NCI-H446 (cell line): ENCODE measurements at regions not wholly inside any gene's neighbourhood (a gene's known extent, or its start where the extent isn't known, plus 50 kb on each side); places are given as distances from the start of the nearest gene placed in this dataset.
"Not testable (repeated sequence)": the region's sequence is repeated elsewhere in the genome, so short reads cannot be mapped to it uniquely, and the experiment has no call there.

ENCODE experiments used
- DNase-seq, 2 experiments: peaks; one replicate each; lab custom pipeline; 2025; lab: John Stamatoyannopoulos, UW

DNA sequence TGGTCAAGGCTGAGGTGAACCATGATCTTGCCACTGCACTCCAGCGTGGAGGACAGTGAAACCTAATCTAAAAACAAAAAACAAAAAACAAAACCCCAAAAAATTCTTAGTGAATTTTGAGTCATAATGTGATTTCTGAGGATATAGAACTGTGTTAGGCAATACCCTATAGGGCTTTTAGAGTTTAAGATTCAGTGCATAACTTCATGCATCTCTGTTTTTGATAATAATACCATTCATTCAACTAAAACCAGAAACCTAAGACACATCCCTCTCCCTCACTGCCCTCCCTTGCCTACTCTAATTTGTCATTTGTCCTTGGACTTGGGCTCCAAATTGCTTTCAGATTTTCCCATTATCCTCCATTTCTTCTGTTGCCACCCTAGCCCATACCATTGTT lies 405.7 kb upstream of the EDIL3 start:
- DNase-seq, result no peak

DNA sequence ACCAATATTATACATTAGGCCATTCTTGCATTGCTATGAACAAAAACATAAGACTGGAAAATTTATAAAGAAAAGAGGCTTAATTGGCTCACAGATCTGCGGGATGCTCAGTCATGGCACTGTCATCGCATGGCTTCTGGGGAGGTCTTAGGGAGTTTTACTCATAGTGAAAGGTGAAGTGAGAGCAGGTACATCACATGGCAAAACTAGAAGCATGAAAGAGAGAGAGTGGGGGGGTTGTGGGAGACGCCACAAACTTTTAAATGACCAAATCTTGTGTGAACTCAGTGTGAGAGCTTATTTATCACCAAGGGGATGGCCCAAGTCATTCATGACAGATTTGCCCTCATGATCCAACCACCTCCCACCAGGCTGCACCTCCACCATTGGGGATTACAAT lies 398.3 kb upstream of the EDIL3 start:
- no peak for DNase-seq

DNA sequence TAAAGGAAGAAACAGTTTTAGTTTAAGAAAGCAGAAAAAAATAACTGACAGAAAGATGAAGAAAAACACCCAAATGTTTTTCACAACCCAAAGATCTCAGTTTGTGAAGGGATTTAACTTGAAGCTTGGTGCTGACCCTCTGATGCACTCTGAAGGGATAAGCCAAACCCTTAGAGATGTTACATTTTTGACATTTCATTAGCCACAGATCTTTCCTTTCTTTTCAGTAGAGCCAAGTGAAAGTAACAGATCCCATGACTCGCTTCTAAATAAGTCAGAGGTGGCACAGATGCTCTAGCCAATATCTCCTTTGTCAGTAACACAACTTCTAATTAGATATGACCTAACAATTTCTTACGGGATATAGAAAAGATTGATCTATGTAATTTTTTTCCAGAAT lies 394.5 kb upstream of the EDIL3 start:
- DNase-seq, result no peak

DNA sequence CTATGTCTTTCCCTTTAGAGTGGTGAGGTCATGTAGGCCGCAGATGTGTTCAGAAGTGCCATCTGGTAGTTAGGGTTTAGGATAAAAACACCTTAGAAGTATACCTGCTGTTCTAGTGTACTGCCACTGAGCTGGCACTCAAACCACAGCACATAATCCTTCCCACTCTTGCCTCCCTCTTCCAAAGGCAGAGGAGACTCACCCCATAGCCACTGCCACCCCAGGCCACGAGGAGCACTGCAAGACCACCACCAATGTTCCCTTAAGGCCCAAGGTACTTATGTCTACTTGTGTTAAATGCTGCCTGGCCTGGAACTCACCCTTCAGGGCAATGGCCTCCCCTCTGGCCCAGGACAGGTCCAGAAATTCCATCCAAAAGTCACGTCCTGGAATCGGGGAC lies 379.5 kb upstream of the EDIL3 start:
- DNase-seq, result no peak

DNA sequence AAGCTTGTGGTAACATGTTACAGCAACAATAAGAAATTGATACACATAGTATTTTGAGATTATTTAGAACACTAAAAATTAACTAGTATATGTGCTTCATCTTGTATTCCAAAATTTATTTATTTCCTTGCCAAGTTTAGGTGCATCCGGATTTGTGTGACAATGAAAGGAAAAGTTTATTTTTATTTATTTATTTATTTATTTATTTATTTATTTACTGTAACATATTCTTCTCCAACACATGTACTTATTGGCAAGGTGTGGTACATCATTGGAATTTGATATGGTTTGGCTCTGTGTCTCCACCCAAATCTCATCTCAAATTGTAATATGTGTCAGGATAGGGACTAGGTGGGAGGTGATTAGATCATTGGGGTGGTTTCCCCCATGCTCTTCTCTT lies 373.3 kb upstream of the EDIL3 start:
- DNase-seq, result no peak

DNA sequence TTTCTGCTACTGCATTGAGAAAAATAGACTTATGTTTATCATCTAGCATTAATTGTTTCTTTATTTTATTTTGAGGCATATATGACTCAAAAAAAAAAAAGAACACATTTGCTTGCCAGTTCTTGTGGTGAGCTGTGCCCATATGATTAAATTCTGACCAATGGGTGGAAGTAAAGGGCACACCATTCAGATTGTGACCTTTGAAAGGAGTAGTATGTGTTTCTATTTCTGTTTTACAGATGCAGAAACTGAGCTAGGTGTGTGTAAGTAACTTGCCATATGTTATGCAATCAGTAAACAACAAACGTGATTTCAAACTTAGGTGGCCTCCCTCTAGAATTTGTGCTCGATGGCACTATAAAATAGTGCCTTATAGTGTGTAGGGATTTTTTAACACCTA lies 368.1 kb upstream of the EDIL3 start:
- no peak for DNase-seq

DNA sequence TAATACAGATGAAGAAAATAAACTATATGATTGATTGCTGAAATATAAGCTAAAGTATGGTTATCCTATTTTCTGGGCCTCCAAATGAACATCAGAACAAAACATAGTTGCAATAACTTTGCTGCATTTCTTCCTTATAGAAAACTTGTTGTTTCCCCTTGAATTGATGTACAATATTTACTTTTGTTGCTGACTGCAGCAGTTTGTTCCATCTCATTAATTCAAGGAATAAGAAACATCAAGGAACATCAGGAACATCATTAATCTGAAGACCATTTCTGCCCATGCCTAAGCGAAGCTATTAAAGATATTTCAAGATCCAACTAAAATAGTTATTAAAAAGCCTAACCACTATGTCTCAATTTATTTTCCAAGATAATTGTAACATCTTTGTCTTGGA lies 363.6 kb upstream of the EDIL3 start:
- no peak for DNase-seq

DNA sequence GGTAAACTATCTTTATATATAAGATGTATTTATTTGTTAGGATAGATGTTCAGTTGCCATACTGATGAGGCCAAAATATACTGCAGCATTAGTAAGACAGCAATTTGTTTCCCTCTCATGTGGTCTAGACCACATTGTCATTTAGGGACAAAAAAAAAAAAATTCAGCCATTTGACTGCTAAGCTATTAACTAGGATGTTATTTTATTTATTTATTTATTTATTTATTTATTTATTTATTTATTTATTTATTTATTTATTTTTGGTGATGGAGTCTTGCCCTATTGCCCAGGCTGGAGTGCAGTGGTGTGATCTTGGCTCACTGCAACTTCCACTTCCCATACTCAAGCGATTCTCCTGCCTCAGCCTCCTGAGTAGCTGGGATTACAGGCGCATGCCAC lies 361.6 kb upstream of the EDIL3 start:
- DNase-seq, result not testable (repeated sequence)

DNA sequence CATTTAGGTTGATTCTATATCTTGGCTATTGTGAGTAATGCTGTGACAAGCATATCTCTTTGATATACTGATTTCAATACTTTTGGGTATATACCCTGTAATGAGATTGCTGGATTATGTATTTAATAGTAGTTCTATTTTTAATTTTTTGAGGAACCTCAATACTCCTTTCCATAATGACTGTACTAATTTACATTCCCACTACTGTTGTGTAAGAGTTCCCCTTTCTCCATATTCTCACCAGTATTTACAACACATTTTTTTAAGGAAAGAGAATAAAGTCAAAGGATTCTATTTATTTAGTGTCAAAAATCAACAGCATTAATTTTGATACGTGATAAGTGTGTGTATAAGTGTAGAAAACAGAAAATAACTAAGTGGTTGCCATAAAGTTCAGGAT lies 356.4 kb upstream of the EDIL3 start:
- no peak for DNase-seq

DNA sequence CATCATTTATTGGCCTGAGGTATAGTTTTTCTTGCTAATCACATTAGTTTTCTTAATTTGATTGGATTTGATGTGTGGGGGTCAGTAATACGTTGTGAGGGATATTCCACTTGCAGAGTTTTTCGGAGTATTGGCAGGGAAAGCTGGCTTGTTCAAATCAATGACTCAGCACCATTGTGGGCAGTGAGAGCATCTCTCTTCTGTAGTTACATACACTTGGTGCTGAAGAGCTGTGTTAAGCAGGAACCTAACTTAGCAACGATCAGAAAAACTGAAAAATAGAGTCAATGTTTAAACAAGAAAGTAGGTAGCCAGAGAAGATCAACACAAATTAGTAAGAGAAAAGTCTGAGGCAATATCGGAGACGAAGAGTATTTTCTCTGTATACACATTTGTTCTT lies 344.6 kb upstream of the EDIL3 start:
- DNase-seq, result peak in 1 of 2 experiments; percentile 13

DNA sequence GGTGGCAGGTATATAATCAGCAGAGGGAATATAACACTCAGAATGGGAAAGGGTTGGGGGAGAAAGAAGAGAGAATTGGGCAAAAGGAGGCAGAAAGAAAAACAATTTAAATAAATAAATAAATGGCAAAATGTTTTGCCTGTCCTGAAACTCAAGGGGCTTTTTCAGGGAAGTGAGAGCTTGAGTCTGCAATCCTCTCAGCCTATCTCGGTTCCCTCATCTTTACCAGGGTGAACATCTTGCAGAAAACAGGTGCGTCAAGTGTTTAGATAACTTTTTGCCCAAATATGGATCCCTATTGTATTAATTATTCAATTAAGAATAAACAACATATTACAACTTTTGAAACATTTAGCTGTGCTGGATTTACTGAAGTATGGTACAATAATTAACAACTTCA lies 343.0 kb upstream of the EDIL3 start:
- DNase-seq, result no peak

DNA sequence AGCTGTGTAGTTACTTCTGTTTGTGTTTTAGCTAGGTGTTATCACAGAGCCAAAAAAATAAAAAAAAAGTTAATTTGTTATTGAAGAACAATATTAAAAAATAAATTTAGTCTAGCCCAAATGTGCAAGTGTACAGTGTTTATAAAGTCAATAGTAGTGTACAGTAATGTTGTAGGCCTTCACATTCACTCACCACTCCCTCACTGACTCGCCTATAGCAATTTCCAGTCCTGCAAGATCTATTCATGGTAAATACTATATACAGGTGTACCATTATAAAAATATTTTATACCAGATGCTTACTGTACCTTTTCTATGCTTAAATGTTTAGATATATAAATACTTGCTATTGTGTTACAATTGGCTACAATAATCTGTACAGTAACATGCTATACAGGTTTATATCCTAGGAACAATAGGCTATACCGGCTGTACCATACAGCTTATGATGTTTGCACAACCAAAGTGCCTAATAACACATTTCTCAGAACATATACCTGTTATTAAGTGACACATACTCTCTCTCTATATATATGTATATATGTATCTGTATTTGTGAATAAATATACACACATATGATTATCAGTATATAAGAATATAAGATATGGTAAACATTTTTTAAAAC lies 341.4 kb upstream of the EDIL3 start:
- no peak for DNase-seq

DNA sequence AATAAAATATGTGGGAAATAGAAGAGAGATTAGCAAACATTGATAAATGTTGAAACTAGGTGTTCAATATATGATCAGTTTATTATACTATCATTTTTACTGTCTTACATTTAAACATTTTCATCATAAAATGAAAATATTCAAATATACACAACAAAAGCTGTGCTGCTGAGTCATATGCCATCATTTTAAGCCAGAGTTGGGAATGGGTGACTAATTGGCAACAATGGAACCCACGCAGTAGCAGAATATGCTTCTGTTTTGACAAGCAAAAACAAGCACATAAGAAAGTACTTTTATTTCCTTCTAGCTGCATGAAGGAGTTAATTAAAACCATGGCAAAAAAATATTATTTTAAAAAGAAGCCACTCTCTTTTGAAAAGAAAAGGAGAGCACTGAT lies 340.0 kb upstream of the EDIL3 start:
- DNase-seq, result no peak

DNA sequence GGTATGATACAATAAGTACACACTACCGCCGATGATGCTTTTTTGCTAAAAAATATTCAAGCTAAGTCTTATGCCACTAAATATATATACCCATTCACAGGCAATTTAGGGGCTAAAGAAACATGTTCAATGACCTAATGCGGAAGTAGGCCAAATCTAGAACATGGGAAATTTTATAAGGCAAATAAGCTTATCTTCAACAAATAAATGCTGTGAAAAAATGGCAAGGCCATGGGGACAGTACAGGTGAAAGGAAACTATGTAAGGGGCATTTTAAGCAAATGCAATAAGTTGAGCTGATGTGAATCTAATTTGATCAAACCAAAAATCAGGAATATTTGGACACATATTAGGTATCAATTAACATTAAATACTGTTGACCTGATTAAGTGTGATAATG lies 339.5 kb upstream of the EDIL3 start:
- no peak for DNase-seq

DNA sequence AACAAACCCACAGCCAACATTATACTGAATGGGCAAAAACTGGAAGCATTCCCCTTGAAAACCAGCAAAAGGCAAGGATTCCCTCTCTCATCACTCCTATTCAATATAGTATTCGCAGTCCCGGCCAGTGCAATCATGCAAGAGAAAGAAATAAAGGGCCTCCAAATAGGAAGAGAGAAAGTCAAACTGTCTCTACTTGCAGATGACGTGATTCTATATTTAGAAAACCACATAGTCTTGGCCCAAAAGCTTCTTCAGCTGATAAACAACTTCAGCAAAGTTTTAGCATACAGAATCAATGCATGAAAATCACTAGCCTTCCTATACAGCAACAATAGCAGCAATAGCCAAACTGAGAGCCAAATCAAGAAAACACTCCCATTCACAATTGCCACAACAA lies 333.7 kb upstream of the EDIL3 start:
- DNase-seq, result no peak

DNA sequence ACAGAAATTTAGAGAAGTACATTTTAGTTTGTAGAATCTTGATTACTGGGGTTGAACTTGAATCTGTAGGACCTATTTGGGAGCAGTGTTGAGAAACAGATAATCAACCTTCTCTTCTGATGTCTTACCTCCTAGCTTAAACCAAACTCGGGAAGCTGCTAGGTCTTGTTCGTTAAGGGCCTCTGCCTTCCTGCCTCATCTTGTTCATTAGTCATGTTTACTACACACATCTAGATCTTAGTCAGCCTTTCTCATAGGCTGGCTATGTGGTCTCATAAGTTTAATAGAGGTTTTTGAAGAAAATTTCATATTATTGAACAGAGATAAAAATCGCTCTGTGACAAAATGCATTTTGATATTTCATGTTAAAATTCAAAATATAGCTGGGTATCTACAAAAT lies 331.0 kb upstream of the EDIL3 start:
- no peak for DNase-seq

DNA sequence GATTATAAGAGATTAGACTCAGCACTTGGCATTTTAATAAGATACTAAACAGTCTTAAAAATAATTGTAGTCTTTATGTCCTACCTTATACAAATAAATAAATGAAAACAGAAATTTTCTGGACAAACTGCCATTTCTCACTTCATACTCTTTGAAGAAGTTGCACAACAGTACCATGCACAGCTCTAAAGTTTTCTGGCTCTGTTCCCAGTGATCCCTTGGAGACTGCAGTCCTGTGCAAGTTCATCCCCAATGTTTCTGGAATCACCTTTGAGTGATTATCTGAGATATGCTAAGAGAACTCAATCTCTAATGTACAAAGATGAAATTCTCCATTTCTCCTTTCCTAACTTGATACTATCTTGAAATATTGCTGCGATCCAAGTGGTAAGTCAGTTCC lies 330.4 kb upstream of the EDIL3 start:
- DNase-seq, result no peak

DNA sequence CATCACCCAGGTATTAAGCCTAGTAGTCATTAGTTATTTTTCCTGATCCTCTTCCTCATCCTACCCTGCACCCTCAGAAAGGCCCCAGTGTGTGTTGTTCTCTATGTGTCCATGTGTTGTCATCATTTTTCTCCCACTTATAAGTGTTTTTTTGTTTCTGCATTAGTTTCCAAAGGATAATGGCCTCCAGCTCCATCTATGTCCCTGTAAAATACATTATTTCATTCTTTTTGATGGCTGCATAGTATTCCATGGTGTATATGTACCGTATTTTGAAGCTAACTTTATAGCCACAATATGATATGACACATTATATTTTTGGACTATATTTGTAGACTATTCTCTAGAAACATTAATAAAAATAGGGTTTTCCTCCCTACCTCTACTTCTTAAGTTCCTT lies 324.4 kb upstream of the EDIL3 start:
- no peak for DNase-seq

DNA sequence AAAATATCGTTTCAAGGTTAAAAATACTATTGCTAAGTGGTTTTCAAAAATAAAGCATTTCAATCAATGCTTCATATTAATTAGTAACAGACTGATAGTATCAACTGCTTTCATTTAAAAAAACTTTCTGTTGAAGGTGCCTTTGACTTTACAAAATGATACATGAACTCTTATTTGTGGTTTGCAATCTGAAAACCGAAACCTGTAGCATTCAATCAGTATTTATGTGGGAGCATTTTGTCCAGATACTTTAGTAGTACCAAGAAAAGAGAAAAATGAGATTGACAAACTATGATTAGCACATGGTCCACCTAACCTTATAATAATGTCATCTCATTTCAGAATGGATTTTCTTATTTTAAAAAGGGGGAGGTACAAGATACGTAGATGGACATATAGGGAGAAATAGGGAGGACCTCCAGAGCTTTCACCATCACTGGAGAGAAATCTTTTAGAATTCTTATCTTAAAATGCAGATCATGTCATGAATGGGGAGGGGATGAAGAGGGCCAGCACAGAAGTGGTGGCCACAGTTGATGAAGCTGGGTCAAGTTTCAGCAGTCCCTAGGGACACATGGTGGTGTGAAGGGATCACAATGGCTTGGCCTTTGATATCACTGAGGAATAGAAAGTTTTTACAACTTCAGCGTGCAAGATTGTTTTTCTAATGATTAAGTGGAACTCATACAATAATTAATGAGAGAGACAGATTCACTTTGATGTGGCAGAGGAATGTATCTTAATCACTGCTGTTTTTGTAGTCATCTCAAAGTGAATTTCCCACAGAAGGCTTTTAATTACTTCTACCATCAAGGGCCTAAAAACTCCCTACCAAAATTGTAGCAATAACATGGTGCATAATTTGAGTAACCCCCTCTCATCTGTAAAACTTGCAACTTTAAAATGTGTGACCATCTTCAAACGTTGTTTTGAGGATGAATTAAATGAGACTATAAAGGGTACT lies 322.3 kb upstream of the EDIL3 start:
- no peak for DNase-seq

DNA sequence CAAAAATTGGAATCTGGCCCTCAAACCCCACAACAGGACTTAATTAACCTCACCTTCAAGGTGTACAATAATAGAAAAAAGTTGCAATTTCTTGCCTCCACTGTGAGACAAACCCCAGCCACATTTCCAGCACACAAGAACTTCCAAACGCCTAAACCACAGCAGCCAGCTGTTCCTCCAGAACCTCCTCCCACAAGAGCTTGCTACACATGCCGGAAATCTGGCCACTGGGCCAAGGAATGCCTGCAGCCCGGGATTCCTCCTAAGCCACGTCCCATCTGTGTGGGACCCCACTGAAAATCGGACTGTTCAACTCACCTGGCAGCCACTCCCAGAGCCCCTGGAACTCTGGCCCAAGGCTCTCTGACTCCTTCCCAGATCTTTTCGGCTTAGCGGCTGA lies 315.9 kb upstream of the EDIL3 start:
- DNase-seq, result not testable (repeated sequence)

DNA sequence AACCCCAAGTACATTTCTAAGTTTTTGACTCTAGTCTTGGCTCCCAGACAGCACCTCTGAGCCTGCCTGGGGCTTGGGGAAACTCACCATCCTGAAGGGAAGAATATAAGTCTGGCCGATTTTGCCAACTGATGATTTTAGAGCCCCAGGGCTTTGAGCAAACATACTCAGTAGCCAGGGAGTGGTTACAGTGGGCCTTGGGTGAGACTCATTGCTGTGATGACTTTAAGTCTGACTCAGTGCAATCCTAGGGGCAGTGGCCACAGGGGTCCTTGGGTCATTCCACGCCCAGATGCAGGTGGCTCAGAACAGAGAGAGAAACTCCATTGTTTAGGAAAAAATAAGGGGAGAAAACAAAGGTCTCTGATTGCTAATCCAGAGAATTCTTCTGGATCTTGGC lies 312.0 kb upstream of the EDIL3 start:
- no peak for DNase-seq

DNA sequence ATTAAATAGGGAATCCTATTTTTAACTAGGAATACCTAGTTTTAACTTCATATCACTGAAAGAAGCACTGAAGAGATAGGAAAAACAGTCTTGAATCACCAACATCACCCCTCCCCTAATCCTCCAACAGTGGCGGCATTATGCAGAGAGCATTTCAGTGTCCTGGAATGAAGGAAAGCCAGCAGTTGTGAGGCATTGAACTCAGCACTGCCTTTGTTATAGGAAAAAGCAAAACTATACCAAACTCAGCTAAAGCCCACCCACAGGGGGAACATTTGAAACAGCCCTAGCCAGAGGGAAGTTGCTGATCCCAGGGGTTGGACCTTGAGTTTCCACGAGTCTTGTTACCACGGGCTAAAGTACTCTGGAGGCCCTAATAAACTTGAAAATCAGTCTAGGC lies 310.6 kb upstream of the EDIL3 start:
- no peak for DNase-seq

DNA sequence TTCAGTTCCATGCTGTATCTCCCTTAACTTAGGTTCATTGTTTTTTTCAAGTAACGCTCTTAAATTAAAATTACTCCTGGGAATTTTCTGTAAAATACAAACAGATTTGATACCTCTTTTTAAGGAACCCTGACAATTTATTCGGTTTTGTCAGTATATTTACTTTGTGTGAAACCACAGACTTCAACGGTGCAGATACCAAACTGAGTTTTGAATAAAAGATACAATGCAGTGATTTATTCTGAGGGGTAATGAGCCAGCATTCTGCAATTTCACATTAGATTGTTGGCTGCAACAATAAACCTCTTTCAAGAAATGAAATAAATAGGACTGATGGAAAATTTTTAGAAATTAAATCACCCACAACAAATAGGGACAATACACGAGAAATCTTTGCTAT lies 308.6 kb upstream of the EDIL3 start:
- DNase-seq, result no peak

DNA sequence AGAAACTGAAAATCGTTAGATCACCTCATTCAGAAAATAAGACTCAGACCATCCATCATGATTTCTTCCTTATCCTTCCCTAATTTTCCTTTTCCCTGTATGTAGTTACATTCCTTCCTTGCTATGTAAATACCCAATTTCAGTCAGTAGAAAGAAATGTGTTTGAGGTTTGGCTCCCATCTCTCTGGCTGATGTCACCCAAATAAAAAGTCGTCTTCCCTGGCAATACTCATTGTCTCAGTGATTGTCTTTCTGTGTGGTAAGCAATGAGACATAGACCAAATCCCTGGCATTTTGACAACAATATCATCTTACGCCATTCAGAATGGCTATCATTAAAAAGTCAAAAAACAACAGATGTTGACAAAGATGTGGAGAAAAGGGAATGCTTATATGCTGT lies 303.9 kb upstream of the EDIL3 start:
- DNase-seq, result peak; percentile 62 to 80
